PC-9 (cell line): ENCODE measurements at regions not wholly inside any gene's neighbourhood (a gene's known extent, or its start where the extent isn't known, plus 50 kb on each side); places are given as distances from the start of the nearest gene placed in this dataset.

ENCODE experiments used
- BruUV-seq: library from RNA; stranded (reverse); fragments of 400-500 nt; replicated peaks from 2 replicates; lab custom pipeline; 2021; lab: Mats Ljungman, UMichigan
- CTCF ChIA-PET: fragments of 300-600 bp; sonication (Branson Sonifier 250); formaldehyde crosslinking; loops from one replicate; lab custom pipeline; 2022; ENCODE audit warnings: antibody characterized with exemption; lab: Charles Lee
- POLR2A ChIA-PET: fragments of 300-600 bp; sonication (Branson Sonifier 250); formaldehyde crosslinking; loops from one replicate; lab custom pipeline; 2022; ENCODE audit warnings: antibody characterized with exemption; ENCODE audit not compliant: unreplicated experiment; lab: Charles Lee
- DNase-seq, 2 experiments: peaks; one replicate each; pipeline versions ENCODE4 v3.0.0 to v3.0.0-alpha.2; 2015 to 2022; ENCODE audit warnings: mixed read lengths in 1 of 2
- H2AFZ ChIP-seq: fragments of 200-600 bp; sonication (generic); 2 replicates; pipeline ENCODE4 v1.8.1; 2017; ENCODE audit warnings: antibody characterized with exemption
- H3F3A ChIP-seq: fragments of 200-600 bp; sonication (generic); 2 replicates; pipeline ENCODE4 v1.8.1; 2017; ENCODE audit warnings: antibody characterized with exemption, mild to moderate bottlenecking, low read depth; ENCODE audit not compliant: insufficient read depth
- H3K27ac ChIP-seq: fragments of 200-600 bp; sonication (generic); 2 replicates; pipeline ENCODE4 v1.6.1; 2016; ENCODE audit warnings: mixed run types
- H3K27me3 ChIP-seq: fragments of 200-600 bp; sonication (generic); 2 replicates; pipeline ENCODE4 v1.6.1; 2016; ENCODE audit warnings: low read depth, mixed run types; ENCODE audit not compliant: insufficient read depth
- H3K36me3 ChIP-seq: fragments of 200-600 bp; sonication (generic); 2 replicates; pipeline ENCODE4 v1.6.1; 2016; ENCODE audit warnings: low read depth, mixed run types
- H3K4me1 ChIP-seq: fragments of 200-600 bp; sonication (generic); replicated peaks from 2 replicates; pipeline ENCODE4 v1.6.1; 2016; ENCODE audit warnings: mixed run types; ENCODE audit not compliant: insufficient read depth
- H3K4me2 ChIP-seq: fragments of 200-600 bp; sonication (generic); 2 replicates; pipeline ENCODE4 v1.6.1; 2017; ENCODE audit warnings: mixed run types
- H3K4me3 ChIP-seq: fragments of 200-600 bp; sonication (generic); 2 replicates; pipeline ENCODE4 v1.6.1; 2016; ENCODE audit warnings: mixed run types
- H3K79me2 ChIP-seq: fragments of 200-600 bp; sonication (generic); 2 replicates; pipeline ENCODE4 v1.6.1; 2017; ENCODE audit warnings: low read depth, mixed run types
- H3K9me2 ChIP-seq: fragments of 200-600 bp; sonication (generic); 2 replicates; pipeline ENCODE4 v1.8.1; 2017; ENCODE audit warnings: mild to moderate bottlenecking; ENCODE audit not compliant: insufficient read depth
- H3K9me3 ChIP-seq: fragments of 200-600 bp; sonication (generic); 2 replicates; pipeline ENCODE4 v1.8.1; 2016; ENCODE audit warnings: low read depth; ENCODE audit not compliant: insufficient read depth
- H4K20me1 ChIP-seq: fragments of 200-600 bp; sonication (generic); 2 replicates; pipeline ENCODE4 v1.8.1; 2017; ENCODE audit not compliant: insufficient read depth
- EZH2 ChIP-seq: fragments of 200-600 bp; sonication (generic); IDR thresholded peaks from 2 replicates; pipeline ENCODE4 v1.8.0; 2017; ENCODE audit warnings: antibody characterized with exemption, low read depth
- intact Hi-C: fragments of 100-400 bp; cut with micrococcal nuclease; formaldehyde crosslinking; loops from one replicate; pipeline ENCODE4 v1.10.0; 2022; ENCODE audit not compliant: unreplicated experiment
- TF ChIP-seq, protein P1 (sequence below): fragments of 200-600 bp; sonication (generic); conservative IDR thresholded peaks from 2 replicates; pipeline ENCODE4 v1.6.1; 2017; ENCODE audit warnings: mixed run types, antibody characterized with exemption, mild to moderate bottlenecking, moderate library complexity

DNA sequence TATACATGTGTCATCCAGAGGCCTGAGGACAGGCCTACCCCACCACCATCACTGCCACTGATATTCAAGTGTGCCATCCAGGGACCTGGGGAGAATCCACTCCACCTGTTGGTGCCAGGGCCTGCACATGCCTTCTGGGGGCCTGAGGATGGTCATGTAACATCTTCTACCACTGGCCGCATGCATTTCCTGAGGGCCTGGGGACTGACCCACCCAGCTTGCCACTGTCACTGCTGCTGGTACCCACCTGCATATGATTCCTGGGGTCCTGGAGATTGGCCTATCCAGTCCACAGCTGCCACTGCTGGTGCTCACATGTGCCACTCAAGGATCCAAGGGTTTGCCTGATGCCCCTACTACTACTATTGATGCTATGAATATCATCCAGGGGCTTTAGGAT, 184.3 kb upstream of the SYNCRIP start:
- CTCF ChIA-PET: no interaction called here
- no peak for DNase-seq
- intact Hi-C loops: no loop called here

DNA sequence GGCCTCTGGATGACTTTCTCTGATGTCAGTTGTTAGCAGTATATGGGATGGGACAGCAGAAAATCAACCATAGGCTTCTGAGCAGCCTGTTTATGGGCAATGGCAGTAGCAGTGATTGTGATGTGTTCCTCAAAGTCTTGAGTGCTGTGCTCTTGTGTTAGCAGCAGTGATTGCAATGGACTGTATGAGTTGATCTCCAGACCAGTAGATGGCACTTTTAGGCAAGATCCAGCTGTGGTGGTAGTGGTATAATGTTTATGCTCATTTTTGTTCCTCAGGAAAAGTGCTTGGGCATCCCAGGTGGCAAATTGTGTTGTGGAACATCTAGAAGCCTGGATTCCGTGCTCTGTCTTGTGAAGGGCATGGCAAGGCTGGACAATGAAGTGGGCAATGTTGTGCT, 181.6 kb upstream of the SYNCRIP start:
- Histone ChIP-seq H3K36me3 (no peaks in the 10 kb centered on the region), H4K20me1 (no peaks in the 10 kb centered on the region), H3K9me2 (no peaks in the 10 kb centered on the region), H2AFZ (no peak overlapping the region), H3K27ac (no peak overlapping the region), H3F3A (no peaks in the 10 kb centered on the region), H3K4me1 (no peaks in the 10 kb centered on the region), H3K27me3 (no peaks in the 10 kb centered on the region), H3K4me2 (no peak overlapping the region), H3K9me3 (no peaks in the 10 kb centered on the region), H3K79me2 (no peaks in the 10 kb centered on the region), H3K4me3 (no peak overlapping the region)
- TF ChIP-seq, protein P1, sequence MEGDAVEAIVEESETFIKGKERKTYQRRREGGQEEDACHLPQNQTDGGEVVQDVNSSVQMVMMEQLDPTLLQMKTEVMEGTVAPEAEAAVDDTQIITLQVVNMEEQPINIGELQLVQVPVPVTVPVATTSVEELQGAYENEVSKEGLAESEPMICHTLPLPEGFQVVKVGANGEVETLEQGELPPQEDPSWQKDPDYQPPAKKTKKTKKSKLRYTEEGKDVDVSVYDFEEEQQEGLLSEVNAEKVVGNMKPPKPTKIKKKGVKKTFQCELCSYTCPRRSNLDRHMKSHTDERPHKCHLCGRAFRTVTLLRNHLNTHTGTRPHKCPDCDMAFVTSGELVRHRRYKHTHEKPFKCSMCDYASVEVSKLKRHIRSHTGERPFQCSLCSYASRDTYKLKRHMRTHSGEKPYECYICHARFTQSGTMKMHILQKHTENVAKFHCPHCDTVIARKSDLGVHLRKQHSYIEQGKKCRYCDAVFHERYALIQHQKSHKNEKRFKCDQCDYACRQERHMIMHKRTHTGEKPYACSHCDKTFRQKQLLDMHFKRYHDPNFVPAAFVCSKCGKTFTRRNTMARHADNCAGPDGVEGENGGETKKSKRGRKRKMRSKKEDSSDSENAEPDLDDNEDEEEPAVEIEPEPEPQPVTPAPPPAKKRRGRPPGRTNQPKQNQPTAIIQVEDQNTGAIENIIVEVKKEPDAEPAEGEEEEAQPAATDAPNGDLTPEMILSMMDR: no peak
- no peak for TF ChIP-seq EZH2
- no peak for DNase-seq
- POLR2A ChIA-PET: no interaction called here
- CTCF ChIA-PET: no interaction called here
- BruUV-seq: no TSS peak
- intact Hi-C loops: no loop called here

More for the DNA sequence above, 184.3 kb upstream of the SYNCRIP start:
- Histone ChIP-seq H3K27ac (no peak overlapping the region), H3K36me3 (no peaks in the 10 kb centered on the region), H3F3A (no peaks in the 10 kb centered on the region), H2AFZ (no peak overlapping the region), H3K4me3 (no peak overlapping the region), H3K4me1 (no peaks in the 10 kb centered on the region), H3K79me2 (no peaks in the 10 kb centered on the region), H3K4me2 (no peak overlapping the region), H4K20me1 (no peaks in the 10 kb centered on the region), H3K27me3 (no peaks in the 10 kb centered on the region), H3K9me2 (no peaks in the 10 kb centered on the region), H3K9me3 (no peaks in the 10 kb centered on the region)
- no TSS peak for BruUV-seq
- POLR2A ChIA-PET: no interaction called here
- TF ChIP-seq, protein P1: no peak
- no peak for TF ChIP-seq EZH2

DNA sequence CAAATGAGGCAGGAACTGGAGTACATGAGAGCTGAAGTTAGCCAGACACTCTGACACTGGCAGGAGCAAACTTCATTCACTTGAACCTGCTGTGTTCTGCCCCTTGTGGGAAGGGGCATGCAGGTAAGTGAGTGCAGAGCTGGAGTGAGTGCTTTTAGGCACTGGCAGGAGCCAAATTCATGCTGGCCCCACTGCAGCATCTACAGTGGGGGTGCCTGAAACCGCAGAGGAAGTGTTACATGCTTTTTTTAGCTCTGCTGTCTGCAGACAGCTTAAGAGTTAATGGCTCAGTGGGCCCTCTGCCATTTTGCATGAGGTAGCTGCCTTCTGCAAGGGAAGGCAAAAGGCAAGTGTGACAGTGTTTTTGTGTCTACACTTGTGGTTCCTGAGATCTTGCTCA, 167.9 kb upstream of the SYNCRIP start:
- no peaks in the 10 kb centered on the region for H3K4me1 ChIP-seq
- H2AFZ ChIP-seq: no peak overlapping the region
- H3K27ac ChIP-seq: no peak overlapping the region
- no peak overlapping the region for H3K4me3 ChIP-seq
- POLR2A ChIA-PET: no interaction called here
- H3K79me2 ChIP-seq: no peaks in the 10 kb centered on the region
- TF ChIP-seq, protein P1: no peak
- TF ChIP-seq EZH2: no peak
- H3F3A ChIP-seq: no peaks in the 10 kb centered on the region
- no peak overlapping the region for H3K4me2 ChIP-seq
- BruUV-seq: no TSS peak
- no peaks in the 10 kb centered on the region for H4K20me1 ChIP-seq
- intact Hi-C loops: no loop called here
- H3K36me3 ChIP-seq: no peaks in the 10 kb centered on the region
- CTCF ChIA-PET: no interaction called here
- no peak for DNase-seq
- H3K9me3 ChIP-seq: no peaks in the 10 kb centered on the region
- no peaks in the 10 kb centered on the region for H3K27me3 ChIP-seq
- H3K9me2 ChIP-seq: no peaks in the 10 kb centered on the region
